Prostate gland (tissue), 2 donors: ENCODE measurements at regions not wholly inside any gene's neighbourhood (a gene's known extent, or its start where the extent isn't known, plus 50 kb on each side); places are given as distances from the start of the nearest gene placed in this dataset.

Experiments used
- CTCF ChIP-seq, 4 experiments: fragments of 200-600 bp in 2 of 4; fragments of 450-650 bp in 2 of 4; sonication (generic) in 2 of 4; IDR thresholded peaks; 1 replicate in 3 of 4; 2 replicates in 1 of 4; pipeline ENCODE4 v1.5.1; 2016 to 2019; ENCODE audit warnings: antibody characterized with exemption in 4 of 4, mild to moderate bottlenecking in 2 of 4, moderate library complexity in 2 of 4
- POLR2A ChIP-seq: fragments of 450-650 bp; IDR thresholded peaks from one replicate; pipeline ENCODE4 v1.6.1; 2016; ENCODE audit warnings: antibody characterized with exemption, mild to moderate bottlenecking
- POLR2AphosphoS5 ChIP-seq: sonication (generic); formaldehyde crosslinking; IDR thresholded peaks from one replicate; pipeline ENCODE4 v1.6.1; 2017; ENCODE audit warnings: antibody characterized with exemption

- TF ChIP-seq CTCF (IDR thresholded peaks at IDR 0.05) (no peak), POLR2AphosphoS5 (no peak), POLR2A (no peak)
Measured at GRCh38 chr5:36458746-36459145, 147.7 kb upstream of the SLC1A3 start.
